ENCODE measurements at regions not wholly inside any gene's neighbourhood (a gene's known extent, or its start where the extent isn't known, plus 50 kb on each side); places are given as distances from the start of the nearest gene placed in this dataset.

- TF ChIP-seq CTCF (IDR thresholded peaks at IDR 0.05) (peak; percentile 63), HES2 (IDR thresholded peaks at IDR 0.05) (no peak), POLR2A (IDR thresholded peaks at IDR 0.05; ENCODE audit: low read length) (no peak), USF2 (IDR thresholded peaks at IDR 0.05) (no peak)
Measured at GRCh38 chr14:22084393-22085281, 411.0 kb upstream of the OR4E1 start.
